OCI-LY3 (cell line): ENCODE measurements at regions not wholly inside any gene's neighbourhood (a gene's known extent, or its start where the extent isn't known, plus 50 kb on each side); places are given as distances from the start of the nearest gene placed in this dataset.

ENCODE experiments used
- H2AFZ ChIP-seq: fragments of 200-600, 300-600 bp; shearing (Covaris generic); 2 replicates; pipeline ENCODE4 v1.6.0; 2014; ENCODE audit warnings: antibody characterized with exemption, low read depth, low read length
- H3K27ac ChIP-seq: fragments of 200-600, 300-600 bp; sonication (generic); 2 replicates; pipeline ENCODE4 v1.5.1; 2014; ENCODE audit warnings: mild to moderate bottlenecking, low read length, moderate library complexity, mixed read lengths
- H3K27me3 ChIP-seq: fragments of 200-600, 300-600 bp; sonication (generic); 2 replicates; pipeline ENCODE4 v1.6.1; 2014; ENCODE audit warnings: low read depth, low read length, mixed read lengths
- H3K36me3 ChIP-seq: fragments of 200-600, 300-600 bp; sonication (generic); replicated peaks from 2 replicates; pipeline ENCODE3; 2014; ENCODE audit warnings: low read depth, low read length, mixed read lengths
- H3K4me1 ChIP-seq: fragments of 300-600, 200-600 bp; sonication (generic); 2 replicates; pipeline ENCODE4 v1.6.1; 2014; ENCODE audit warnings: low read length, mixed read lengths
- H3K4me2 ChIP-seq: fragments of 200-600, 300-600 bp; sonication (generic); 2 replicates; pipeline ENCODE4 v1.6.1; 2014; ENCODE audit warnings: low read length, mixed read lengths
- H3K4me3 ChIP-seq: fragments of 300-600, 200-600 bp; sonication (generic); 2 replicates; pipeline ENCODE4 v1.5.1; 2014; ENCODE audit warnings: antibody characterized with exemption, mild to moderate bottlenecking, low read length, moderate library complexity
- H3K79me2 ChIP-seq: fragments of 300-600, 200-600 bp; shearing (Covaris generic); 2 replicates; pipeline ENCODE4 v1.6.1; 2014; ENCODE audit warnings: mild to moderate bottlenecking, low read length, mixed read lengths
- H3K9ac ChIP-seq: fragments of 300-600, 200-600 bp; shearing (Covaris generic); 2 replicates; pipeline ENCODE4 v1.6.0; 2014; ENCODE audit warnings: mild to moderate bottlenecking, low read length, moderate library complexity
- H3K9me3 ChIP-seq: fragments of 200-600, 300-600 bp; shearing (Covaris generic); 2 replicates; pipeline ENCODE4 v1.6.1; 2014; ENCODE audit warnings: low read length, mixed read lengths; ENCODE audit not compliant: insufficient read depth
- H4K20me1 ChIP-seq: fragments of 200-600, 300-600 bp; sonication (generic); 2 replicates; pipeline ENCODE4 v1.6.1; 2016; ENCODE audit warnings: low read length, mixed read lengths; ENCODE audit not compliant: insufficient read depth
- CTCF ChIP-seq: fragments of 200-600, 300-600 bp; sonication (generic); IDR thresholded peaks from 2 replicates; pipeline ENCODE4 v1.5.1; 2014; ENCODE audit warnings: antibody characterized with exemption, low read length, low read depth
- EZH2phosphoT487 ChIP-seq: fragments of 200-600 bp; shearing (Covaris generic); IDR thresholded peaks from 2 replicates; pipeline ENCODE4 v1.6.1; 2018; ENCODE audit warnings: antibody characterized with exemption, mixed run types, low read depth

GRCh38 chr11:111170761-111171379 lies 74.7 kb upstream of the POU2AF2 start:
- Histone ChIP-seq H3K4me2 (no peak overlapping the region), H3K27me3 (no peaks in the 10 kb centered on the region), H3K4me1 (peaks cover 7% of the 10 kb centered on the region), H2AFZ (no peak overlapping the region), H4K20me1 (no peaks in the 10 kb centered on the region), H3K9me3 (no peaks in the 10 kb centered on the region), H3K36me3 (no peaks in the 10 kb centered on the region), H3K9ac (no peak overlapping the region), H3K79me2 (no peaks in the 10 kb centered on the region), H3K4me3 (no peak overlapping the region), H3K27ac (no peak overlapping the region)
- TF ChIP-seq CTCF = no peak
- no peak for TF ChIP-seq EZH2phosphoT487

- TF ChIP-seq CTCF (no peak), EZH2phosphoT487 (no peak)
Measured at GRCh38 chr11:111169367-111169766, 76.2 kb upstream of the POU2AF2 start.

GRCh38 chr11:111168871-111169270 lies 76.7 kb upstream of the POU2AF2 start:
- Histone ChIP-seq H3K79me2 (no peaks in the 10 kb centered on the region), H4K20me1 (no peaks in the 10 kb centered on the region), H3K27me3 (no peaks in the 10 kb centered on the region), H3K4me2 (no peak overlapping the region), H3K27ac (no peak overlapping the region), H3K9ac (no peak overlapping the region), H3K4me3 (no peak overlapping the region), H3K9me3 (no peaks in the 10 kb centered on the region), H2AFZ (no peak overlapping the region), H3K36me3 (no peaks in the 10 kb centered on the region), H3K4me1 (no peaks in the 10 kb centered on the region)
- TF ChIP-seq CTCF = no peak

More at GRCh38 chr11:111169367-111169766, 76.2 kb upstream of the POU2AF2 start:
- Histone ChIP-seq H3K27me3 (no peaks in the 10 kb centered on the region), H3K9me3 (no peaks in the 10 kb centered on the region), H2AFZ (no peak overlapping the region), H3K4me3 (no peak overlapping the region), H3K27ac (no peak overlapping the region), H3K36me3 (no peaks in the 10 kb centered on the region), H4K20me1 (no peaks in the 10 kb centered on the region), H3K9ac (no peak overlapping the region), H3K79me2 (no peaks in the 10 kb centered on the region), H3K4me2 (no peak overlapping the region), H3K4me1 (no peaks in the 10 kb centered on the region)

GRCh38 chr11:111167666-111168065 lies 77.9 kb upstream of the POU2AF2 start:
- no peak overlapping the region for H2AFZ ChIP-seq
- TF ChIP-seq CTCF = no peak
- TF ChIP-seq EZH2phosphoT487 = no peak
- H3K4me1 ChIP-seq = no peaks in the 10 kb centered on the region
- no peak overlapping the region for H3K9ac ChIP-seq
- H3K4me2 ChIP-seq = no peak overlapping the region
- H3K27me3 ChIP-seq = no peaks in the 10 kb centered on the region
- H3K79me2 ChIP-seq = no peaks in the 10 kb centered on the region
- H3K27ac ChIP-seq = no peak overlapping the region
- no peaks in the 10 kb centered on the region for H3K9me3 ChIP-seq
- H3K36me3 ChIP-seq = no peaks in the 10 kb centered on the region
- H3K4me3 ChIP-seq = no peak overlapping the region
- no peaks in the 10 kb centered on the region for H4K20me1 ChIP-seq
